Skin of body (tissue), 1 donor: ENCODE measurements at regions not wholly inside any gene's neighbourhood (a gene's known extent, or its start where the extent isn't known, plus 50 kb on each side); places are given as distances from the start of the nearest gene placed in this dataset.

Experiments used
- DNase-seq: peaks from one replicate; lab custom pipeline; 2025; lab: John Stamatoyannopoulos, UW

- no peak for DNase-seq
Measured at GRCh38 chr1:82318921-82319320, 518.2 kb downstream of the ADGRL2 start.

- no peak for DNase-seq
Measured at GRCh38 chr1:82318265-82318664, 517.5 kb downstream of the ADGRL2 start.

- no peak for DNase-seq
Measured at GRCh38 chr1:82317671-82318070, 516.9 kb downstream of the ADGRL2 start.

GRCh38 chr1:82299656-82300055 is 498.9 kb downstream of the ADGRL2 start:
- DNase-seq, result no peak

GRCh38 chr1:82299056-82299455 is 498.3 kb downstream of the ADGRL2 start:
- DNase-seq, result no peak

GRCh38 chr1:82297139-82297896 is 496.6 kb downstream of the ADGRL2 start:
- DNase-seq, result no peak

- DNase-seq, result no peak
Measured at GRCh38 chr1:82287556-82287955, 486.8 kb downstream of the ADGRL2 start.

- DNase-seq, result no peak
Measured at GRCh38 chr1:82284213-82284612, 483.5 kb downstream of the ADGRL2 start.

- DNase-seq, result no peak
Measured at GRCh38 chr1:82279241-82279640, 478.5 kb downstream of the ADGRL2 start.

GRCh38 chr1:82273816-82274215 is 473.1 kb downstream of the ADGRL2 start:
- DNase-seq, result no peak

- DNase-seq, result peak; percentile 92
Measured at GRCh38 chr1:82269431-82269830, 468.7 kb downstream of the ADGRL2 start.

- DNase-seq, result no peak
Measured at GRCh38 chr1:82268826-82269225, 468.1 kb downstream of the ADGRL2 start.

GRCh38 chr1:82266351-82266750 is 465.6 kb downstream of the ADGRL2 start:
- DNase-seq, result no peak

- DNase-seq, result no peak
Measured at GRCh38 chr1:82265436-82265835, 464.7 kb downstream of the ADGRL2 start.

- no peak for DNase-seq
Measured at GRCh38 chr1:82264802-82265201, 464.1 kb downstream of the ADGRL2 start.

- no peak for DNase-seq
Measured at GRCh38 chr1:82263396-82263795, 462.7 kb downstream of the ADGRL2 start.

- DNase-seq, result no peak
Measured at GRCh38 chr1:82260666-82261065, 459.9 kb downstream of the ADGRL2 start.

GRCh38 chr1:82260051-82260450 is 459.3 kb downstream of the ADGRL2 start:
- DNase-seq, result no peak

GRCh38 chr1:82258887-82259286 is 458.2 kb downstream of the ADGRL2 start:
- DNase-seq, result no peak

- no peak for DNase-seq
Measured at GRCh38 chr1:82246050-82246449, 445.3 kb downstream of the ADGRL2 start.

GRCh38 chr1:82245345-82246014 is 444.7 kb downstream of the ADGRL2 start:
- no peak for DNase-seq

- DNase-seq, result no peak
Measured at GRCh38 chr1:82240571-82240970, 439.8 kb downstream of the ADGRL2 start.

GRCh38 chr1:82230667-82231066 is 429.9 kb downstream of the ADGRL2 start:
- DNase-seq, result no peak
